NCI-H1436 (cell line): ENCODE measurements at regions not wholly inside any gene's neighbourhood (a gene's known extent, or its start where the extent isn't known, plus 50 kb on each side); places are given as distances from the start of the nearest gene placed in this dataset.
A peak's percentile ranks its signal among the peaks of the same experiment; 100 is the strongest.
"Not testable (repeated sequence)": the region's sequence is repeated elsewhere in the genome, so short reads cannot be mapped to it uniquely, and the experiment has no call there.

Source experiments
- DNase-seq: peaks from one replicate; lab custom pipeline; 2025; lab: John Stamatoyannopoulos, UW

DNA sequence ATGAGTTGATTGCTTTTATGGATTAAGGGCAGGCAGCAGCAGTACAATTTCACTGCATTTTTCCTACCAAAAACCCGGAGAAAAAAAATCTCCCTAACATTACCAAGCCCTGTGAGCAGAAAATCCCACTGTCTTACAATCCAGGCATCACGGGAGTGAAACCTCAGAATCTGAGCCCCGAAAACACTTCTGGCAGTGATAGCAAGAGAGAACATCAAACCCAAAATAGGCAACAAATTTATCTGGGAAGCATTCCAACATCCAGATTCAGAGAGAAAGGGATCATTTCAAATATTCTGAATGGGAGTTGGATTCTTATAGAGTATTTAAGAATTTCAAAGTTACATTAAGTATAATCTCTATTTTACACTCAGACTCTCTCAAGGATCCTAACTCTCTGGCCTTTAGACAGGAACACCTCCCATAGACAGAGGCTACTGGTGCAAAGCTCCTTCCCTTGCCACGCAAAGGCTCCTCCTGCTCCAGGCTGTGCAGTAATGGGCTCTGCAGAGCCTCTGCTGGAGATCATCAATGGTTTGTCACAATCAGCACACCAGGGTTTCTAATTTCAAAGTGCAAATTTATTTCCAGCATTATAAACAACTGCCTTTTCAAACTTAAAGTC lies 256.9 kb downstream of the PARM1 start:
- DNase-seq: no peak

DNA sequence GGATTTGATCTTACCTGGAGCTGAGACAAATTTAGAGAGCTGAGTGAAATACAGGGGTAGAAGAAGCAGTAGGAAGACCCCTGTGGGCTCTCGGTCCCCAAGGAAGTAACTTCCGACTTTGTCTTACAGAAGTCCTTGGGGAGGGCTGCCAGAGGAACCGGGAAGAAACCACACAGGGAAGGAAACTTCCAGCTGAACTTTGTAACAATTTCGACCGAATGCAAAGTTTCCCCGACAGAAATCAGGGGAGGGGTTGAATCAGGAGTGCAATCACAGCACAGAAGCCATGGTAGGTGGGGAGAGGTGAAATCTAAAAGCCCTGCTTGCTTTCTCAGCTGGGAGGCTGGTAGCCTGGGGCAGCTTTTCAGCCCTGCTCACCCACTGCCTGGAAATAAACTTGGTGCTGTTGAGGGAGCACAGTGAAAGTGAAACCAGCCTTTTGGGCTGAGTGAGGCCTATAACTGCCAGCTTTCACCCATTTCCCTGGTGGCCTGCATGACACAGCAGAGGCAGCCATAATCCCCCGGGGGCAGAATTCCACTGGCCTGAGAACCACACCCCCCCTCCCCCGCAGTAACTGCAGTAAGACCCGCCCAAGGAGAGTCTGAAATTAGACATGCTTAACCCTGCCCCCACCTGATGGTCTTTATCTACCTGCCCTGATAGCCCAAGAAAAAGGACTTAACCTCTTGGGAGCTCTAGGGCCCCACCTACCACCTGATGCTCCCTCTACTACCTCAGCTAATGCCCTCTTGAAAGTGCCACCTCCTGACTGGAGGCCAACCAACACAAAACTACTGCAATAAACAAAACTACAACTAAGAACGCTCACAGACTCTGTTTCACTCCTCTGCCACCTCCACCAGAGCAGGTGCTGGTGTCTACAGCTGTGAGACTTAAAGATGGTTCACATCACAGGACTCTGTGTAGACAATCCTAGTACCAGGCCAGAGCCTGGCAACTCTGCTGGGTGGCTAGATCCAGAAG lies 248.2 kb downstream of the PARM1 start:
- DNase-seq: no peak

DNA sequence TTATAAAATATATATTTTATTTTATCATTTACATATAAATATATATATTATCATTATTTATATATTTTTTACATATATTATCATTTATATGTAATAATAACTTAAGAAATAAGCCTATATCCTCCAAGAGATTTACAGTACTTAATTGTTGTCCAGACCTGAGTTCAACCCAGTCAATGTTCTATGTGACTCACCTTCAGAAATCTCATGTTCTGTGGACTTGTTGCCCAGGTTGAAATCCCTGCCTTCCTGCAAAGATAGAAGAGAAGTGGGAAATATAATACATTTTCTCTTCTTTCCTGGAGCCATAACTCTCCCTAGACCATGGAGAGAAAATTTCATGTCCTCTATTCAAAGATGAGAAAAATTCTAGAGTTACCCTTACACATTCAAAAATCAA lies 247.3 kb downstream of the PARM1 start:
- no peak for DNase-seq

DNA sequence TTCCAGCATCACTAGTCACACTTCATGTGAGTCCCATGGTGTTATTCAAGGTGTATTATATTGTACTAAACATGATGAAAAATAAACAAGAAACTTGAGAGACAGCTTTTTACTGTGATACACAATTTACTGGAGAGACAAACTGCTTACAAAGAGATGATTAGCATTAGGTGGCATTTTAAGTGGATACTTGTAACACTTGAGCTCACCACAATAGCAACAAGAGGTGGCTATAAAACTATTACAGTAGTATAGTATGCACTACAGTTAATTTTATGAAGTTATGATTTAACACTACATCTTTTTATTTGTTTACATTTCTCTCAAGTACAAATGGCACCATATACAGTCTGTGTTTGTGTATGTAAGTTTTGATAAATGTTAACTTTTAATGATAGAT lies 246.6 kb downstream of the PARM1 start:
- no peak for DNase-seq

DNA sequence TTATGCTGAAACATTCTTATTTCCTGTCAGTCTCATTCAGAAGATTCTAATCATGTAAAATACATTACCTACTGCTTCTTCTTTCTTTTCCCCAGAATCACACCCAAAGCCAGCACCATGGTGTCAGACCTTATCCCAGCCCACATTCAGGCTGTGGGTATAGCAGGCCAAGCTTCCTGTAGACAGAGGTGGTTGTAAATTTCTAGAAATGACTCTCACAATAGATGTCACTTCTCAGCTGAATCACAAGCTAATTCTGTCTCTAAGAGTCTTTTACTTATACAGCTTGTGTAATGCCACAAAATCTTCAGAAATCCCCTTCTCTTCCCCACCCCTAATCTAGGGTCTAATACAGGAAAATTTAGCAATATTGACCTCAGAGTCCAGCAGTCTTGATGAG lies 239.6 kb downstream of the PARM1 start:
- DNase-seq: no peak

DNA sequence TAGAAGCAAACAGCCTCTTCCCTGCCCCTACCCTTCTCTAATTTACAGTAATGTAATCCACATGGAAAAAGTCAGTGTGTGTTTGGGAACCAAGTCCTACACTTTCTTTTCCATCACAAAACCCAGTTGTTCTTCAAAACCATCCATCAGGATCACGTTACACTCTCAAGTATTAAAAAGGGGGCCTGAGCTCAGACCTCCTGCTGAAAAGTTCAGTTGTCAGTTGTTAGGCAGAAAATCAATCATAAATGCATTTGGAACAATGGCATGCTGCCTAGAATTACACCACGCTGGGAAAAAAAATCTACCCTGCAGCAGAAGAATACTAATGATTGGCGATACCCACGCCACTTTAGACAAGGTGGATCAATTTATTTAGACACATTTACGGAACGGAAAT lies 236.5 kb downstream of the PARM1 start:
- DNase-seq: no peak

DNA sequence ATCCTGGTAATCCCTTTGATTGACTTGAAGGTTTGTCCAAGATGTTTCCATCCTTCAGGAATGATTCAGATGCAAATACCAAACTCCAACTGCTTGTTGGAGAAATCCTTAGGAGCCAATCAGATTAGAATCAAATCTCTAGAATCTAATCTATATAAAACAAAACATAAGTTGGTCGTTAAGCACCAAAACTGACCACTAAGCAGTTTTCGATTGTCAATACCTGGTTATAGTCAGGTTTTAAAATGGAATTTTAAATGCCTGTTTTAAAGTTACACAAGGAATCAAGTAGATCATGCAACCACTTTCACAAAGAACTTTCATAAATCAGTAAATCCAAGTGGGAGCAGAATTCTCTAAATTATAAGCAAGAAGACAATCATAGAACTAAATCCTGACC lies 236.1 kb downstream of the PARM1 start:
- no peak for DNase-seq

DNA sequence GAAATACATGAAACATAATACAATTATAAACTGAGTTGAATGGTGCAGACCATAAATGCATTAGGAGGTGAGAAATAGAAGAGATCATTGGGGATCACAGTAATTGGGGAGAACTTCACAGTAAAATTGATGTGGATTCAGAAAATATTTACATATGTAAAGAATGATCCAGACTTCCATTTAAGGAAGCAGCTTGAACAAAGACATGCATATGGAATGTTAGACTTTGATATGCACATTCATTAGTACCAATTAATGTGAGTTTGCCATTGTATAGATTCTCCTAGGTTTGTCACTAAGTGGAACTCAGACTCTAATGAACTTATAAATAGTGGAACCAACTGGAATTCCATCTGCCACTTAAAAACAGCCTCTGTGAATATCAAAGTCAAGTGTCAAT lies 235.6 kb downstream of the PARM1 start:
- no peak for DNase-seq

DNA sequence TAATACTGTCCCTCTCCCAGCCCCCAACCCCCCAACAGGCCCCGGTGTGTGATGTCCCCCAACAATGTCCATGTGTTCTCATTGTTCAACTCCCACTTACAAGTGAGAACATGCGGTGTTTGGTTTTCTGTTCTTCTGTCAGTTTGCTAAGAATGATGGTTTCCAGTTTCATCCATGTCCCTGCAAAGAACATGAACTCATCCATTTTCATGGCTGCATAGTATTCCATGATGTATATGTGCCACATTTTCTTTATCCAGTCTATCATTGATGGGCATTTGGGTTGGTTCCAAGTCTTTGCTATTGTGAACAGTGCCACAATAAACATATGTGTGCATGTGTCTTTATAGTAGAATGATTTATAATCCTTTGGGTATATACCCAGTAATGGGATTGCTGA lies 232.2 kb downstream of the PARM1 start:
- not testable (repeated sequence) for DNase-seq

DNA sequence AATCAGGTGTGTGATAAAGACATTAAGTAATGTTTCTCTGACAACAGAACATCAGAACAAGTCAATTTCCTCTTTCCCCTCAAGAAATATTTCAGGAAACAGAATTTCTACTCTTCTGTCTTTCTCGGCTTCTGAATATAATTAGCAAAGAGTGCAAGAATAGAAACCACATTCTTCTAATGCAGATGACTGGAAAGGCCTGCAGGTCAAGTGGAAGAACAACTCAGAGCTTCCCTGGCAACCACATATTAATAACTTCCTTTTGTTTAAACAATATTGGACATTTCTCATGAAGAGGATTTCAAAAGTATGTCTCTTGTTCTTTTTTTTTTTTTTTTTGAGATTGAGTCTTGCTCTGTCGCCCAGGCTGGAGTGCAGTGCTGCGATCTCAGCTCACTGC lies 225.5 kb downstream of the PARM1 start:
- no peak for DNase-seq

DNA sequence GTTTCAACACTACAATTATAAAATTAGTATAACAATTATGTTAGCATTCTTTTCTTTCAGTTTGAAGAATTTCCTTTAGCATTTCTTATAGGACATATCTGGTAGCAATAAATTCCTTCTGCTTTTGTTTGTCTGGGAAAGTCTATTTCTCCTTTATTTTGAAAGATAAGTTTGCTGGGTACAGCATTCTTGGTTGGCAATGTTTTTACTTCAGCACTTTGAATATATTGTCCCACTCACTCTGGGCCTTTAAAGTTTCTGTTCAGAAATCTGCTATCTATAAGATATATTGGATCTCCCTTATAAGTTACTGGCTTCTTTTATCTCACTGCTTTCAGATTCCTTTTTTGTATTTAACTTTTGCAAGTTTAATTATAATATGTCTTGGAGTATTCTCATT lies 222.1 kb downstream of the PARM1 start:
- DNase-seq: no peak

DNA sequence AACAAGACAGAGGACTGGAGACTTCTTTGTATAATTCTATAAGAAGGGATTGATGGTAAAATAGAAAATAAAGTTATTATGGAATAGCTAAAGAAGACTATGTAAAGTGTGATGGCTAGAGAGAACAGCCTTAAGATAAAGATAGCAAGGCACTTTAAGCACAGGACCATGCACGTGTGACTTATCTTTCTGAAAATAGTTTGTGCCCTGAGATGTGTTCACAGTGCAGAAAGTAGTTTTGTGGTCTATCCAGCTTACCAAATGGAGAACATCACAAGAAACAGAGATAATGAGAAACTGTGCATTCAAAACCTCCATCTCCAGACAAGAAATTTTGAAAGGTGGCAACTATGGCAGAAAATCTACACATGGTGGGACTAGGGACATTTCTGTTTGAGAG lies 213.3 kb downstream of the PARM1 start:
- no peak for DNase-seq

DNA sequence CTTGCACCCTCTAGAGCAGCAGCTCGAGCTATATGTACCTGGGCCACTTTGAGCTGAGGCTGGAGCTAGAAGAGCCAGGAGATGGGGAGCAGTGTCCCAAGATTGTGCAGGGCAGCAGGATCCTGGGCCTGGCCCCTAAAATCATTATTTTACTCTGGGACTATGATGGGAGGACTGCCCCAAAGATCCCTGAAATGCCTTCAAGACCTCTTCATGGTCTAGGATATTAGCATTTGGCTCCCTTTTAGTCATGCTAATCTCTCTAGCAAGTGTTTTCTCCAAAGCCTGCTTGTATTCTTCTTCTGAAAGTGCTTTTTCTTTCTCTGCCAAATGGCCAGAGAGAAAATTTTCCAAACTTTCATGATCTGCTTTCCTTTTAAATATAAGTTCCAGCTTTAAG lies 211.6 kb downstream of the PARM1 start:
- DNase-seq: no peak

DNA sequence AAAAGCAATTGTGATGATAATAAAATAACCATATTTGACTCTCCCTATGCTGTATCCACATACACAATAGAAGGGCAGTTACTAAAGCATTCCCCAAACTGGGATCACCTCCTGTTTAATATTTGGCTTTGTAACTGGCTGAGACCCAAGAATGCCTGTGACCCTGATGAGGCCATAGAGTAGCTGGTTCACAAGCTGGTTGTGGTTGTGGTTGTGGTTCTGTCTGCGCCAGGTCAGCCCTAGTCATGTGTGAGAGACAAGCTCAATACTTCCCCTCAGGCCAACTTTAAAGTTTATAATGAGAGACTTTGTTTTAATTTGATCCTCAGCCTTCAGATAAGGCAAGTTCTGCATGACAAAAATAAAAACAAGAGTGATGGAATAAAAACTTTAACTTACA lies 209.9 kb downstream of the PARM1 start:
- no peak for DNase-seq

DNA sequence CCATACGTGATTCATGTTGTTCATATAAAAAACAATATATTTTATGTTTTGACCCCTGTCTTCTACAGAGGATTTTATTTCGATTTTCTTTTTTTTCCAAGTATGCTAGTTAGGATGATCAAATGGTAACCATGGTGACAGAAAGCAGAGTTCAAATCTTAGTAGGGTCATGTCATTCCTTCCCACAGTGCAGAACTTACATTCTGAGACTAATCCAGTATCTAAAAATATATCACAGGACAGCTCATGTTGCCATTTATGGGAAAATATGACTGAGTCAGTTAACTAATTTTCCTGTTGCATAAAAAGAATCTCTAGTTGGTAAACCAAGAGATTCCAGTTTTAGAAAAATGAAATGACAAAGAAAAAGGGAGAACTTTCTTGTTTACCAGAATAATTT lies 209.5 kb downstream of the PARM1 start:
- no peak for DNase-seq

DNA sequence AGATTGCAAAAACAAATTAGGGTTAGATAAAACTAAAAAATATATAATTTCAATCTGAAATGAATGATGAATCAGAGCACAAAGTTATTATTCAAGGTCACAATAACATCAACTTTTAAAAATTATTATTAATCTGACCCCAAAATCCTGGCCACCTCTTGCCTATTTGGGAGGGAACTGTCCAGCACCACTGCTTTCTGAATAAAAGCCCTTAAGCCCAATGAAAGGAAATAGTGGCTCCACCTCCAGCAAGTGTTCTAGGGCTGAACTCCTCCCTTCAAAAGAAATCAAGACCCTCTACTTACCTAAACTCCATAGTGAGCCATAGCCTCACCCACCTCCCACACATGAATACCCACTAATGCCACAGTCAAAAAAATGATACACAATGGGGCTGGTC lies 208.2 kb downstream of the PARM1 start:
- no peak for DNase-seq

DNA sequence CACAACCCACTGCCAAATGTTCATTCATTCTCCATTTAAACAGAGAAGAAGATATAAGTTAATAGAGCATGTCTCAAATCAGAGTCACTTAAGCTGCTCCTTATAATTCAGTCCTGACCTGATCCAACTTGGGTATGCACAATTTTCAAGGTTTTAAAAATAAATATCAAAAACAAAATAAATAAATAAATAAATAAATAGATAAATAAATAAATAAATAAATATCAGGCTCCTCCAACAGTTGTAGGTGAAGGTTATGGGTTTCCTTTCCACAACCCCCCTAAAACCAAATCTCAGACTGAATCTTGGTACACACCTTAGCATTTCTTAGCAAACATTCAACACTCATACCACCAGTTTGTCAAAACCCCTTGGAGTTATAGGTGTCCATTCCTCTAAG lies 204.4 kb downstream of the PARM1 start:
- DNase-seq: no peak

DNA sequence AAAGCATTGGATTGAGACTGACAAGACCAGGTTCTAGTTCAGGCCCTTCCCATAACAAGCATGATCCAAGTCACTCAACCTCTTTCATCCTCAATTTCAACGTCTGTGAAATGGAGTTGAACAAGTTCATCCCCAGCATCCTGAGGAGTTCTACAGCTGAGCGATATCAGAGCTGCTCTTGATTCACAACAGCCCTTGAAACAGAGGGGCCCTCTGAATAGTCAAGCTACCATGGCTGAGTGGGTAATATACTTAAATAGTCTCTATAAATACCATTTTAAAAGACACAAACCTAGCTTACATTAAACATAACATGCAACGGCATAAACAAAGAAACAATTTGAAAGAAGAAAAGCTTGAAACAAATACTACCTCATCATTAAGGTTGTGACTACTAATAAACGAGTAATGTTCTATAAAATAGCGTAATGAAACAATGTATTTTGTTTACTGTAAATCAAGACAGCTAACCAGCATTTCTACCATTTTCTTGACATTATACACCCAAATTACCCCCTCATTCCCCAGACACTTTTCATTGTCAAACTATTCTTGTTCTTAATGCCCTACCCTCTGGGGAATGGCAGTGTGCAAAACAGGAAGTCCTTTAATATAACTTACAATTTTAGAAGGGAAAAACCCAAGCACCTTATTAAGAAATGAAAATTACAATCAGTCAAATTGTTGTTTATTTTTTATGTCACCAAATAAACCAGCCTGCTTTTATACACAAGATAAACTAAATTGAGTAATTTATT lies 202.3 kb downstream of the PARM1 start:
- DNase-seq: peak; percentile 27

DNA sequence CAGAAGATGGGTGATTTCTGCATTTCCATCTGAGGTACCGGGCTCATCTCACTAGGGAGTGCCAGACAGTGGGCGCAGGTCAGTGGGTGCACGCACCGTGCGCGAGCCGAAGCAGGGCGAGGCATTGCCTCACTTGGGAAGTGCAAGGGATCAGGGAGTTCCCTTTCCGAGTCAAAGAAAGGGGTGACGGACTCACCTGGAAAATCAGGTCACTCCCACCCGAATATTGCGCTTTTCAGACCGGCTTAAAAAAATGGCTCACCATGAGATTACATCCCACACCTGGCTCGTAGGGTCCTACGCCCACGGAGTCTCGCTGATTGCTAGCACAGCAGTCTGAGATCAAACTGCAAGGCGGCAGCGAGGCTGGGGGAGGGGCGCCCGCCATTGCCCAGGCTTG lies 194.0 kb downstream of the PARM1 start:
- not testable (repeated sequence) for DNase-seq

DNA sequence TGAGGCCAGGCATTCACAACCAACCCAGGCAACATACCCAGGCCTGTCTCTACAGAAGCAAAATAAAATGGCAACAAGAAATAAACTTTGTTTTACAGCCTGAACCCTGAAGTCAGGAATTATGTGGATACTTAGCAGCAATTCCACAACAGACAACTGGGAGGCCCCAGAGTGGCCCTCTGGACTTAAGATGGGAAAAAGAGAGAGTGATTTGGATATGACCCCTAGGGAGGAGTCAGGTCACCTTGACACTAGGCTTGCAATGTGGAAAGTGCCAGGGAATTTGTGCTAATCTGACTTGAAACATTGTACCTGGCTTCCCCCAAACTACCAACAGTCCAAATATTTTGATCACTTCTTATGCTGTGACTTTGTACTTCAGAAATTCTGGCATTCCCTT lies 193.1 kb downstream of the PARM1 start:
- DNase-seq: no peak

DNA sequence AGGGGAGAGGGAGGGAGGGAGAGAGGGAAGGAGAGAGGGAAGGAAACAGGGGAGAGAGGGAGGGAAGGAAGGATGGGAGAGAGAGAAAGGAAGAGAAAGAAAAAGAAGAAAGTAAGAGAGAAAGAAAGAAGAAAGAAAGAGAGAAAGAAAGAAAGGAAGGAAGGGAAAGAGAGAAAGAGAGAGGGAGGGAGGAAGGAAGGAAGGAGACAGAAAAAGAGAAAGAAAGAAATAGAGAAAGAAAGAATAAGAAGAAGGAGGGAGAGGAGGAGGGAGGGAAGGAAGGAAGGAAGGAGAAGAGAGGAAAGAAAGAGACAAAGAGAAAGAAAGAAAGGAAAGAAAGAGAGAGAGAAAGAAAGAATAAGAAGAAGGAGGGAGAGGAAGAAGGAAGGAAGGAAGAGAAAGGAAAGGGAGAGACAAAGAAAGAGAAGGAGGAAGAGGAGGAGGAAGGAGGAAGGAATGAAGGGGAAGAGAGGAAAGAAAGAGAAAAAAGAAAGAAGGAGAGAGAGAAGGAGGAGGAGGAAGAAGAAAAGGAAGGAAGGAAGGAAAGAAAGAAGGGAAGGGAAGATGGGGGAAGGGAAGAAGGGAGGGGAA lies 189.6 kb downstream of the PARM1 start:
- no peak for DNase-seq

DNA sequence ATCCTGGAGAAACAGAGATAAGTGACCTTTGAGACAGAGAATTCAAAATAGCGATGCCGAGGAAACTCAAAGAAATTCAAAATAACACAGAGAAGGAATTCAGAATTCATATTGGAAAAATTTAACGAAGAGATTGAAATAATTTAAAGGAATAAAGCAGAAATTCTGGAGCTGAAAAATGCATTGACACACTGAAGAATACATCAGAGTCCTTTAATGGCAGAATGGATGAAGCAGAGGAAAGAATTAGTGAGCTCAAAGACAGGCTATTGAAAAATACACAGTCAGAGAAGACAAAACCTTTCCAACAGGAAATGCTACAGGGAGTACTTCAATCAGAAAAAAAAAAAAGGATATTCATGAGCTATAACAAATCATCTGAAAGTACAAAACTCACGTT lies 185.8 kb downstream of the PARM1 start:
- DNase-seq: no peak
